ENCODE measurements at regions not wholly inside any gene's neighbourhood (a gene's known extent, or its start where the extent isn't known, plus 50 kb on each side); places are given as distances from the start of the nearest gene placed in this dataset.

GRCh38 chr4:89482926-89483595 lies 175.5 kb upstream of the GPRIN3 start:
- TF ChIP-seq REST (IDR thresholded peaks at IDR 0.05; ENCODE audit: insufficient replicate concordance, low read depth) (no peak), CTCF (IDR thresholded peaks at IDR 0.05; ENCODE audit: insufficient read depth, low read length) (no peak), POLR2AphosphoS5 (IDR thresholded peaks at IDR 0.05; ENCODE audit: low read depth) (no peak), GABPA (IDR thresholded peaks at IDR 0.05; ENCODE audit: low read depth) (no peak), SPI1 (IDR thresholded peaks at IDR 0.05; ENCODE audit: borderline replicate concordance, low read depth) (no peak)
- Histone ChIP-seq H3K27me3 (ENCODE audit: insufficient read depth, poor library complexity, severe bottlenecking) (no peaks in the 10 kb centered on the region), H3K4me3 (replicated peaks; ENCODE audit: insufficient read depth, low read length) (no peak overlapping the region), H3K27ac (replicated peaks) (no peak overlapping the region)
- no peak for DNase-seq (ENCODE audit: low read depth in 1 of 2, low spot score in 1 of 2)

GRCh38 chr4:89482251-89482650 lies 174.7 kb upstream of the GPRIN3 start:
- peak in 1 of 2 experiments; percentile 16 for DNase-seq (ENCODE audit: low read depth in 1 of 2, low spot score in 1 of 2)
- TF ChIP-seq SPI1 (IDR thresholded peaks at IDR 0.05; ENCODE audit: borderline replicate concordance, low read depth) (no peak), POLR2AphosphoS5 (IDR thresholded peaks at IDR 0.05; ENCODE audit: low read depth) (no peak), CTCF (IDR thresholded peaks at IDR 0.05; ENCODE audit: insufficient read depth, low read length) (no peak), GABPA (IDR thresholded peaks at IDR 0.05; ENCODE audit: low read depth) (no peak), REST (IDR thresholded peaks at IDR 0.05; ENCODE audit: insufficient replicate concordance, low read depth) (no peak)
- H3K27me3 ChIP-seq (ENCODE audit: insufficient read depth, poor library complexity, severe bottlenecking): no peaks in the 10 kb centered on the region
- H3K27ac ChIP-seq (replicated peaks): no peak overlapping the region
- H3K4me3 ChIP-seq (replicated peaks; ENCODE audit: insufficient read depth, low read length): no peak overlapping the region

- Histone ChIP-seq H3K4me3 (replicated peaks; ENCODE audit: insufficient read depth, low read length) (no peak overlapping the region), H3K27ac (replicated peaks) (peak overlapping the region; percentile 53), H3K27me3 (ENCODE audit: insufficient read depth, poor library complexity, severe bottlenecking) (no peaks in the 10 kb centered on the region)
- TF ChIP-seq GABPA (IDR thresholded peaks at IDR 0.05; ENCODE audit: low read depth) (no peak), POLR2AphosphoS5 (IDR thresholded peaks at IDR 0.05; ENCODE audit: low read depth) (no peak; the same call in 1 of the 2 replicates), SPI1 (IDR thresholded peaks at IDR 0.05; ENCODE audit: borderline replicate concordance, low read depth) (no peak), REST (IDR thresholded peaks at IDR 0.05; ENCODE audit: insufficient replicate concordance, low read depth) (no peak), CTCF (IDR thresholded peaks at IDR 0.05; ENCODE audit: insufficient read depth, low read length) (no peak)
- peak; percentile 61 to 77 for DNase-seq (ENCODE audit: low read depth in 1 of 2, low spot score in 1 of 2)
Observed at GRCh38 chr4:89469930-89470375, 162.4 kb upstream of the GPRIN3 start.

Measured in HL-60 (cell line).